ENCODE measurements at regions not wholly inside any gene's neighbourhood (a gene's known extent, or its start where the extent isn't known, plus 50 kb on each side); places are given as distances from the start of the nearest gene placed in this dataset.

GRCh38 chrX:114038358-114038757 is 545.5 kb upstream of the HTR2C start:
- no peak for TF ChIP-seq CTCF (IDR thresholded peaks at IDR 0.05)
- intact Hi-C loops (cut with DNase I; ENCODE audit: low total_unique reads), result no loop called here
- Histone ChIP-seq H3K36me3 (no peaks in the 10 kb centered on the region), H3K27me3 (no peaks in the 10 kb centered on the region), H3K4me3 (no peak overlapping the region), H3K4me1 (no peaks in the 10 kb centered on the region), H3K9me3 (no peaks in the 10 kb centered on the region), H3K27ac (no peak overlapping the region)
- no peak for DNase-seq

GRCh38 chrX:114037515-114037914 is 546.4 kb upstream of the HTR2C start:
- no peaks in the 10 kb centered on the region for H3K4me1 ChIP-seq
- intact Hi-C loops (cut with DNase I; ENCODE audit: low total_unique reads), result no loop called here
- H3K36me3 ChIP-seq, result no peaks in the 10 kb centered on the region
- H3K4me3 ChIP-seq, result no peak overlapping the region
- DNase-seq, result no peak
- no peak for TF ChIP-seq CTCF (IDR thresholded peaks at IDR 0.05)
- H3K27ac ChIP-seq, result no peak overlapping the region
- H3K9me3 ChIP-seq, result no peaks in the 10 kb centered on the region
- no peaks in the 10 kb centered on the region for H3K27me3 ChIP-seq

- Histone ChIP-seq H3K9me3 (no peaks in the 10 kb centered on the region), H3K27me3 (no peaks in the 10 kb centered on the region), H3K27ac (no peak overlapping the region), H3K4me1 (no peaks in the 10 kb centered on the region), H3K4me3 (no peak overlapping the region), H3K36me3 (no peaks in the 10 kb centered on the region)
- intact Hi-C loops (cut with DNase I; ENCODE audit: low total_unique reads), result no loop called here
- DNase-seq, result no peak
- TF ChIP-seq CTCF (IDR thresholded peaks at IDR 0.05), result no peak
Measured at GRCh38 chrX:114028907-114029662, 554.8 kb upstream of the HTR2C start.

- TF ChIP-seq CTCF (IDR thresholded peaks at IDR 0.05), result no peak
- H3K36me3 ChIP-seq, result no peaks in the 10 kb centered on the region
- intact Hi-C loops (cut with DNase I; ENCODE audit: low total_unique reads), result no loop called here
- no peaks in the 10 kb centered on the region for H3K9me3 ChIP-seq
- no peak overlapping the region for H3K4me3 ChIP-seq
- H3K27me3 ChIP-seq, result no peaks in the 10 kb centered on the region
- H3K4me1 ChIP-seq, result no peaks in the 10 kb centered on the region
- no peak for DNase-seq
- H3K27ac ChIP-seq, result no peak overlapping the region
Measured at GRCh38 chrX:114017086-114017485, 566.8 kb upstream of the HTR2C start.

GRCh38 chrX:114015966-114016365 is 567.9 kb upstream of the HTR2C start:
- Histone ChIP-seq H3K4me3 (no peak overlapping the region), H3K36me3 (no peaks in the 10 kb centered on the region), H3K9me3 (no peaks in the 10 kb centered on the region), H3K4me1 (no peaks in the 10 kb centered on the region), H3K27ac (no peak overlapping the region), H3K27me3 (no peaks in the 10 kb centered on the region)
- TF ChIP-seq CTCF (IDR thresholded peaks at IDR 0.05), result no peak
- no peak for DNase-seq
- intact Hi-C loops (cut with DNase I; ENCODE audit: low total_unique reads), result no loop called here

GRCh38 chrX:114006664-114007063 is 577.2 kb upstream of the HTR2C start:
- no peak overlapping the region for H3K4me3 ChIP-seq
- no peaks in the 10 kb centered on the region for H3K9me3 ChIP-seq
- no peak for DNase-seq
- H3K4me1 ChIP-seq, result no peaks in the 10 kb centered on the region
- no peak for TF ChIP-seq CTCF (IDR thresholded peaks at IDR 0.05)
- intact Hi-C loops (cut with DNase I; ENCODE audit: low total_unique reads), result no loop called here
- no peaks in the 10 kb centered on the region for H3K27me3 ChIP-seq
- H3K27ac ChIP-seq, result no peak overlapping the region
- no peaks in the 10 kb centered on the region for H3K36me3 ChIP-seq

Measured in tibial artery (tissue), 4 donors.